ENCODE measurements at regions not wholly inside any gene's neighbourhood (a gene's known extent, or its start where the extent isn't known, plus 50 kb on each side); places are given as distances from the start of the nearest gene placed in this dataset.

- TF ChIP-seq CTCF (IDR thresholded peaks at IDR 0.05; ENCODE audit: control extremely low read depth in 1 of 3, insufficient read depth in 1 of 3, low read depth in 1 of 3, low read length in 3 of 3), result no peak
Measured at GRCh38 chr4:71187404-71188155, 151.2 kb upstream of the SLC4A4 start (continued).
